Endothelial cell of umbilical vein (primary cell): ENCODE measurements at regions not wholly inside any gene's neighbourhood (a gene's known extent, or its start where the extent isn't known, plus 50 kb on each side); places are given as distances from the start of the nearest gene placed in this dataset.

Experiments used
- BruUV-seq: library from RNA; stranded (reverse); fragments of 400-500 nt; replicated peaks from 2 replicates; lab custom pipeline; 2021; lab: Mats Ljungman, UMichigan
- CTCF ChIA-PET: fragments of 300-600, 350-600 bp; sonication (Branson Sonifier 250); formaldehyde crosslinking; loops from one replicate; lab custom pipeline; 2021; ENCODE audit warnings: antibody characterized with exemption, inconsistent platforms; lab: Charles Lee
- POLR2A ChIA-PET: fragments of 300-600, 350-600 bp; sonication (Branson Sonifier 250); formaldehyde crosslinking; loops from one replicate; lab custom pipeline; 2021; ENCODE audit warnings: antibody characterized with exemption, inconsistent platforms; lab: Charles Lee
- DNase-seq: peaks from one replicate; pipeline ENCODE4 v3.0.0-alpha.2; 2011; ENCODE audit warnings: low read depth, low spot score
- FAIRE-seq: peaks from 2 replicates; lab custom pipeline; 2011; peaks lifted over from hg19 to GRCh38; lab: Jason Lieb, UNC
- H2AFZ ChIP-seq: 2 replicates; pipeline ENCODE4 v1.6.0; 2012; ENCODE audit warnings: low read depth, low read length, control low read depth, inconsistent platforms
- H3K27ac ChIP-seq: 2 replicates; pipeline ENCODE4 v1.5.1; 2011; ENCODE audit warnings: low read depth, mild to moderate bottlenecking, control low read depth, low read length, moderate library complexity; ENCODE audit not compliant: insufficient read depth
- H3K27me3 ChIP-seq, 2 experiments: 2 replicates each; pipeline versions ENCODE4 v1.6.0 to v1.6.1; 2011; ENCODE audit warnings: low read length in 2 of 2, mixed read lengths in 1 of 2; ENCODE audit not compliant: control insufficient read depth in 2 of 2, insufficient read depth in 2 of 2
- H3K36me3 ChIP-seq, 2 experiments: 2 replicates in 1 of 2; 3 replicates in 1 of 2; pipeline ENCODE4 v1.5.1; 2011; ENCODE audit warnings: low read length in 2 of 2, mild to moderate bottlenecking in 1 of 2, moderate library complexity in 1 of 2; ENCODE audit not compliant: control insufficient read depth in 2 of 2, insufficient read depth in 2 of 2; ENCODE audit errors: extremely low read depth in 1 of 2
- H3K4me1 ChIP-seq: 3 replicates; pipeline ENCODE4 v1.5.1; 2011; ENCODE audit warnings: mild to moderate bottlenecking, low read length; ENCODE audit not compliant: control insufficient read depth, insufficient read depth; ENCODE audit errors: extremely low read depth
- H3K4me2 ChIP-seq: 2 replicates; pipeline ENCODE4 v1.6.1; 2011; ENCODE audit warnings: low read length, control low read depth, mixed read lengths; ENCODE audit not compliant: insufficient read depth
- H3K4me3 ChIP-seq, 3 experiments: fragments of 200-600 bp in 1 of 3; sonication (generic), shearing (Covaris generic) in 1 of 3; replicated peaks in 1 of 3; 2 replicates each; pipeline ENCODE4 v1.5.1; 2011 to 2016; ENCODE audit warnings: control low read depth in 3 of 3, low read length in 3 of 3, mild to moderate bottlenecking in 2 of 3, inconsistent platforms in 1 of 3, low read depth in 1 of 3, moderate library complexity in 1 of 3; ENCODE audit not compliant: insufficient read depth in 1 of 3
- H3K79me2 ChIP-seq: 2 replicates; pipeline ENCODE4 v1.6.0; 2012; ENCODE audit warnings: low read length, inconsistent platforms; ENCODE audit not compliant: control insufficient read depth, insufficient read depth
- H3K9ac ChIP-seq: replicated peaks from 2 replicates; pipeline ENCODE3; 2011; ENCODE audit warnings: low read length, control low read depth; ENCODE audit not compliant: insufficient read depth; ENCODE audit errors: extremely low read depth
- H3K9me1 ChIP-seq: replicated peaks from 3 replicates; pipeline ENCODE4 v1.6.0; 2011; ENCODE audit warnings: mild to moderate bottlenecking, low read length; ENCODE audit not compliant: control insufficient read depth, insufficient read depth; ENCODE audit errors: extremely low read depth
- H3K9me3 ChIP-seq: replicated peaks from 2 replicates; pipeline ENCODE4 v1.5.1; 2012; ENCODE audit warnings: low read length, inconsistent platforms; ENCODE audit not compliant: control insufficient read depth, insufficient read depth
- H4K20me1 ChIP-seq: replicated peaks from 2 replicates; pipeline ENCODE3; 2011; ENCODE audit warnings: mild to moderate bottlenecking, low read length; ENCODE audit not compliant: control insufficient read depth, insufficient read depth; ENCODE audit errors: extremely low read depth
- EZH2 ChIP-seq: IDR thresholded peaks from 2 replicates; pipeline ENCODE4 v1.6.1; 2012; ENCODE audit warnings: borderline replicate concordance, low read depth, mild to moderate bottlenecking, moderate library complexity, low read length, inconsistent platforms; ENCODE audit not compliant: severe bottlenecking
- FOS ChIP-seq: IDR thresholded peaks from 2 replicates; pipeline ENCODE4 v1.6.1; 2011; ENCODE audit warnings: mild to moderate bottlenecking, low read length, moderate library complexity, borderline replicate concordance; ENCODE audit not compliant: insufficient read depth
- GATA2 ChIP-seq: IDR thresholded peaks from 2 replicates; pipeline ENCODE4 v1.7.0; 2011; ENCODE audit warnings: low read depth, mild to moderate bottlenecking, moderate library complexity, mixed read lengths, low read length; ENCODE audit not compliant: insufficient read length, insufficient read depth
- JUN ChIP-seq: IDR thresholded peaks from 2 replicates; pipeline ENCODE4 v1.6.1; 2011; ENCODE audit warnings: borderline replicate concordance, low read depth; ENCODE audit not compliant: insufficient read length, insufficient read depth
- MYC ChIP-seq: IDR thresholded peaks from one replicate; pipeline ENCODE4 v1.6.1; 2011; ENCODE audit warnings: mild to moderate bottlenecking, low read depth, low read length
- POLR2A ChIP-seq: IDR thresholded peaks from 2 replicates; pipeline ENCODE4 v1.6.1; 2012; ENCODE audit warnings: low read depth, mild to moderate bottlenecking, control low read depth, low read length
- POLR2AphosphoS5 ChIP-seq: IDR thresholded peaks from 2 replicates; pipeline ENCODE4 v1.6.1; 2012; ENCODE audit warnings: low read depth, mild to moderate bottlenecking, control low read depth, low read length, moderate library complexity; ENCODE audit not compliant: insufficient read depth
- dilution Hi-C: fragments of 300-500 bp; cut with MboI; formaldehyde crosslinking; loops from one replicate; pipeline ENCODE4 v1.15.0; 2019; ENCODE audit warnings: low sequenced_read_pairs; ENCODE audit not compliant: extremely low pct_ligation_motif_present
- intact Hi-C: fragments of 100-400 bp; cut with micrococcal nuclease; formaldehyde crosslinking; loops from one replicate; pipeline ENCODE4 v1.10.0; 2022
- TF ChIP-seq, protein P1 (sequence below): IDR thresholded peaks from 2 replicates; pipeline ENCODE4 v1.6.1; 2011; ENCODE audit not compliant: insufficient read depth, insufficient read length
- TF ChIP-seq, protein P2 (sequence below), 2 donors: IDR thresholded peaks; 1 replicate in 1 of 2; 2 replicates in 1 of 2; pipeline ENCODE4 v1.5.1; 2011; ENCODE audit warnings: low read length in 2 of 2, mild to moderate bottlenecking in 2 of 2, moderate library complexity in 2 of 2, control low read depth in 1 of 2, inconsistent platforms in 1 of 2, low read depth in 1 of 2; ENCODE audit not compliant: insufficient read depth in 1 of 2; ENCODE audit errors: extremely low read depth in 1 of 2

DNA sequence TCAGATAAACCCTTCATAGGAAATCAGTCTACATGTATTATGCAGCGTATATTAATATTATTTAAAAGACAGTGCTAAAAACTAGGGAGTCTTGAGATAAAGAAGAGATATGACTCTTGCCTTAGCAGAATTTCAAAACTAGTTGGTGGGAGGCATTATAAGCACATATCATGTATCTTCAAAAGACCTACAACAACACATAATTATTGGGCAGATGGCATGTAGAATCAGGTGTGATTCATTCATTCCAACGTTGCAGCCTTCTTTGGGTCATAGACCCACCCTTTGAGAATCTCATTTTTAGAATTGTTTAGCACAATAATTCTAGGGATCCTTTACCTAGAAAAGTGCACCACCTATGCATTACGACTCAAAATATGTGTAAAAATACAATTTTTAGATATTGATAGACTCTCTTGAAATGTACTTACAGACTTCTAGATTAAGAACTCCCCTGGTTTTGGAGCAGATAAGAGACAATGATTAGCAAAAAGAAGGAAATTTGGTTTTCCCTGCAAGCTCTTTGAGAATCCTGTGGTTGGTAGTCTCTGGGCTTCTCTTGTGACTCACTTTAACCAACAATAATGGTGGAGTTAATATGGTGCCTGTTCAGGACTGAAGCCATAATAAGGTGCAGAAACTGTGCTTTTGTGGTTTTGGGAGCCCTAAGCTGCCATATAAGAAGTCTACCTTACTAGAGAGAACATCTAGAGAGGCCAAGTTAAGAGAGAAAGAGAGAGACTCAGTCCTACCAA lies 85.3 kb upstream of the RGS4 start:
- H3K9me3 ChIP-seq: no peaks in the 10 kb centered on the region
- no peak overlapping the region for H3K4me3 ChIP-seq
- no peaks in the 10 kb centered on the region for H3K79me2 ChIP-seq
- no peaks in the 10 kb centered on the region for H3K9me1 ChIP-seq
- H3K27me3 ChIP-seq: no peaks in the 10 kb centered on the region
- ChIA-PET CTCF (interaction anchor here (2.8 kb wide), 1 partner anchor 10 kb away, joined by 14 read pairs; no protein-coding TSS in a partner anchor), POLR2A (no interaction called here)
- H4K20me1 ChIP-seq: no peaks in the 10 kb centered on the region
- peaks cover 27% of the 10 kb centered on the region for H3K4me1 ChIP-seq
- H3K4me2 ChIP-seq: no peak overlapping the region
- BruUV-seq: no TSS peak
- H3K9ac ChIP-seq: peak overlapping the region; percentile 1
- no peaks in the 10 kb centered on the region for H3K36me3 ChIP-seq
- TF ChIP-seq GATA2 (no peak), POLR2A (no peak), POLR2AphosphoS5 (no peak), FOS (no peak), MYC (no peak), EZH2 (no peak), JUN (no peak)
- TF ChIP-seq, protein P1, sequence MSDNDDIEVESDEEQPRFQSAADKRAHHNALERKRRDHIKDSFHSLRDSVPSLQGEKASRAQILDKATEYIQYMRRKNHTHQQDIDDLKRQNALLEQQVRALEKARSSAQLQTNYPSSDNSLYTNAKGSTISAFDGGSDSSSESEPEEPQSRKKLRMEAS: no peak
- TF ChIP-seq, protein P2, sequence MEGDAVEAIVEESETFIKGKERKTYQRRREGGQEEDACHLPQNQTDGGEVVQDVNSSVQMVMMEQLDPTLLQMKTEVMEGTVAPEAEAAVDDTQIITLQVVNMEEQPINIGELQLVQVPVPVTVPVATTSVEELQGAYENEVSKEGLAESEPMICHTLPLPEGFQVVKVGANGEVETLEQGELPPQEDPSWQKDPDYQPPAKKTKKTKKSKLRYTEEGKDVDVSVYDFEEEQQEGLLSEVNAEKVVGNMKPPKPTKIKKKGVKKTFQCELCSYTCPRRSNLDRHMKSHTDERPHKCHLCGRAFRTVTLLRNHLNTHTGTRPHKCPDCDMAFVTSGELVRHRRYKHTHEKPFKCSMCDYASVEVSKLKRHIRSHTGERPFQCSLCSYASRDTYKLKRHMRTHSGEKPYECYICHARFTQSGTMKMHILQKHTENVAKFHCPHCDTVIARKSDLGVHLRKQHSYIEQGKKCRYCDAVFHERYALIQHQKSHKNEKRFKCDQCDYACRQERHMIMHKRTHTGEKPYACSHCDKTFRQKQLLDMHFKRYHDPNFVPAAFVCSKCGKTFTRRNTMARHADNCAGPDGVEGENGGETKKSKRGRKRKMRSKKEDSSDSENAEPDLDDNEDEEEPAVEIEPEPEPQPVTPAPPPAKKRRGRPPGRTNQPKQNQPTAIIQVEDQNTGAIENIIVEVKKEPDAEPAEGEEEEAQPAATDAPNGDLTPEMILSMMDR (IDR thresholded peaks at IDR 0.05; ENCODE audit: extremely low read depth in 1 of 2, insufficient read depth in 1 of 2, low read depth in 1 of 2, low read length in 2 of 2): no peak
- DNase-seq: no peak
- dilution Hi-C loops: no loop called here
- peak overlapping the region; percentile 75 for H3K27ac ChIP-seq
- FAIRE-seq: no peak
- H2AFZ ChIP-seq: peak overlapping the region; percentile 0
- intact Hi-C loops: loop anchor here (1.0 to 2.0 kb wide), 7 partner anchors 11 to 184 kb away; partner anchors contain the start of gene RGS4
